ENCODE measurements at regions not wholly inside any gene's neighbourhood (a gene's known extent, or its start where the extent isn't known, plus 50 kb on each side); places are given as distances from the start of the nearest gene placed in this dataset.

DNA sequence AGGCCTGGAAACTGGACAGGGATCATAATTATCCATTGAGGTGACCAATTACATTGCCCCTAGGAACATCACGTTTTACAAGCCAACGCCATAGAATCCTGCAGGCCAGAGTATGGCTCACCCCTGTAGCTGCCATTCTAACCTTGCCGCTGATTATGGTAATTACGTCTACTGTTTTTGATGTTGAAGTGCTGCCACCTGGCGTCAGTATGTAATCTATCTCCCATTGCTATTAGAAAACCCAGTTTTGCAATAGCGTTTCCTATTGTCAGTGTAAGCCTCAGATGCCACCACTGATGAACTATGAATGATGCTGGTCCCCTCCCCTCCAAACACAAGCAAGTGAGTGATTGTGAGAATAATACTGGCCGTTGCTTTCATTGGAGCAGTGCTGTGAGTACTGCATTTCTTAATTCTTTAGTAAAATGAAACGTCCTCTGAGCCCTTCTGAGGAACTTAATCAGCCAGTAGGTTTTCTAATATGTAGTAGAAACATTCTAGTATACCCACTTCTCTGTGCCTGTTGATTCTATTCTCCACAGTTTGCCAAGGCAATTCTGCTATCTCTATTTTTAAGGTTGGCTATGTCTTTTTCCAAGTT is 100.5 kb upstream of the NMUR2 start:
- TF ChIP-seq SREBF2 (IDR thresholded peaks at IDR 0.05) (no peak), EHF (CRISPR knock-in tag; IDR thresholded peaks at IDR 0.05) (no peak)
